Spleen (tissue), 11 donors: ENCODE measurements at regions not wholly inside any gene's neighbourhood (a gene's known extent, or its start where the extent isn't known, plus 50 kb on each side); places are given as distances from the start of the nearest gene placed in this dataset.

Experiments
- DNase-seq: peaks from one replicate; pipeline ENCODE4 v3.0.0-alpha.2; 2020
- H3K27ac ChIP-seq, 8 donors: fragments of 200-600 bp; sonication (generic) in 7 of 8; 1 replicate in 4 of 8; 2 replicates in 4 of 8; pipeline versions ENCODE4 v1.5.0 to v1.8.0; 2016 to 2021; ENCODE audit warnings: inconsistent platforms in 4 of 8, mild to moderate bottlenecking in 4 of 8, moderate library complexity in 1 of 8
- H3K27me3 ChIP-seq, 7 donors: fragments of 200-600 bp; sonication (generic) in 6 of 7; replicated peaks in 1 of 7; 1 replicate in 4 of 7; 2 replicates in 3 of 7; pipeline versions ENCODE4 v1.5.0 to v1.8.0; 2016 to 2021; ENCODE audit warnings: inconsistent platforms in 3 of 7, mild to moderate bottlenecking in 1 of 7
- H3K36me3 ChIP-seq, 6 donors: fragments of 200-600 bp; sonication (generic) in 5 of 6; 1 replicate in 4 of 6; 2 replicates in 2 of 6; pipeline versions ENCODE4 v1.5.0 to v1.8.0; 2016 to 2021; ENCODE audit warnings: inconsistent platforms in 2 of 6
- H3K4me1 ChIP-seq, 6 donors: fragments of 200-600 bp; sonication (generic) in 5 of 6; 1 replicate in 3 of 6; 2 replicates in 3 of 6; pipeline versions ENCODE4 v1.5.0 to v1.8.0; 2016 to 2021; ENCODE audit warnings: inconsistent platforms in 3 of 6
- H3K4me3 ChIP-seq, 8 donors: fragments of 200-600 bp; sonication (generic) in 7 of 8; 1 replicate in 4 of 8; 2 replicates in 4 of 8; pipeline versions ENCODE4 v1.5.0 to v1.8.0; 2016 to 2021; ENCODE audit warnings: inconsistent platforms in 4 of 8, mild to moderate bottlenecking in 4 of 8, moderate library complexity in 2 of 8
- H3K9me3 ChIP-seq, 8 donors: fragments of 200-600 bp; sonication (generic) in 7 of 8; 1 replicate in 4 of 8; 2 replicates in 4 of 8; pipeline versions ENCODE4 v1.5.0 to v1.8.0; 2016 to 2021; ENCODE audit warnings: inconsistent platforms in 4 of 8
- POLR2A ChIP-seq, 3 donors: fragments of 450-650 bp; IDR thresholded peaks; one replicate each; pipeline ENCODE4 v1.5.1; 2017; ENCODE audit warnings: antibody characterized with exemption in 3 of 3, mild to moderate bottlenecking in 1 of 3
- POLR2AphosphoS5 ChIP-seq, 3 donors: sonication (generic); formaldehyde crosslinking; IDR thresholded peaks; one replicate each; pipeline ENCODE4 v1.5.1; 2017; ENCODE audit warnings: antibody characterized with exemption in 3 of 3
- WGBS, 5 donors: extraction: QIAGEN DNeasy Blood & Tissue Kit in 3 of 5; methylation state at CpG; one replicate each; pipeline versions ENCODE4 v1.1.5 to v1.1.7; 2013 to 2018; 5-methylcytosine and 5-hydroxymethylcytosine counted together
- intact Hi-C: fragments of 100-400 bp; cut with DNase I; formaldehyde crosslinking; loops from one replicate; pipeline ENCODE4 v1.15.0; 2023; ENCODE audit warnings: low total_unique reads
- TF ChIP-seq, protein P1 (sequence below), 11 experiments: fragments of 200-600 bp in 7 of 11; fragments of 450-650 bp in 4 of 11; sonication (generic) in 4 of 11; IDR thresholded peaks in 8 of 11; conservative IDR thresholded peaks in 3 of 11; 1 replicate in 7 of 11; 2 replicates in 4 of 11; pipeline versions ENCODE4 v1.4.0 to v1.8.0; 2016 to 2021; ENCODE audit warnings: antibody characterized with exemption in 11 of 11, inconsistent platforms in 4 of 11, mild to moderate bottlenecking in 1 of 11
- donor health status: healthy with polysubstance abuse.
- donor health status: DM: no; HTN: no; CAD: no; lungs with moderate emphysema.
- donor health status: DM: no; HTN: no; CAD: no.
- donor health status: Bipolar disorder and iron deficiency.
- donor health status: healthy.
- donor health status: DM: no; HTN: no; CAD: no.
- donor health status: DM: yes; HTN: yes; CAD: no.

DNA sequence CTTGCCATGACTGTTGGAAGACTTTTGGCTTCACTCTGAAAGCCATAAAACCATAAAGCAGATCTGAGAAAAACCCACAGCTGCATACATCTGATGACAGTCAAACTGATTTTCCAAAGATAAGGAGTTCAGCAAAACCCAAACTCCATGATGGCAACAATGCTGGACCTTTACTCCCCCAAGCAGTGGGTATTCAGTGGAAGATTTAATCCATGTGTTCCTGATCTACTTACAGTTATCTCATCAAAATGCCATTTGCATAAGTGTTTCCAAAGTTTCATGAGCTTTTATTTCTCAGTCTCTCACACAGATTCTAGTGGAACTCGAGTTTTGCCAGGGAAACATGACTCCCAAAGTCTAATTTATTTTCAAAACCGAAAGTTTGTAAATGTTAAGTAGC, 184.9 kb downstream of the ZC3H11B start:
- Histone ChIP-seq H3K4me1 (no peaks in the 10 kb centered on the region), H3K27me3 (no peaks in the 10 kb centered on the region), H3K27ac (no peak overlapping the region), H3K9me3 (no peaks in the 10 kb centered on the region), H3K4me3 (no peak overlapping the region), H3K36me3 (no peaks in the 10 kb centered on the region)
- intact Hi-C loops = no loop called here
- DNase-seq = no peak
- TF ChIP-seq, protein P1, sequence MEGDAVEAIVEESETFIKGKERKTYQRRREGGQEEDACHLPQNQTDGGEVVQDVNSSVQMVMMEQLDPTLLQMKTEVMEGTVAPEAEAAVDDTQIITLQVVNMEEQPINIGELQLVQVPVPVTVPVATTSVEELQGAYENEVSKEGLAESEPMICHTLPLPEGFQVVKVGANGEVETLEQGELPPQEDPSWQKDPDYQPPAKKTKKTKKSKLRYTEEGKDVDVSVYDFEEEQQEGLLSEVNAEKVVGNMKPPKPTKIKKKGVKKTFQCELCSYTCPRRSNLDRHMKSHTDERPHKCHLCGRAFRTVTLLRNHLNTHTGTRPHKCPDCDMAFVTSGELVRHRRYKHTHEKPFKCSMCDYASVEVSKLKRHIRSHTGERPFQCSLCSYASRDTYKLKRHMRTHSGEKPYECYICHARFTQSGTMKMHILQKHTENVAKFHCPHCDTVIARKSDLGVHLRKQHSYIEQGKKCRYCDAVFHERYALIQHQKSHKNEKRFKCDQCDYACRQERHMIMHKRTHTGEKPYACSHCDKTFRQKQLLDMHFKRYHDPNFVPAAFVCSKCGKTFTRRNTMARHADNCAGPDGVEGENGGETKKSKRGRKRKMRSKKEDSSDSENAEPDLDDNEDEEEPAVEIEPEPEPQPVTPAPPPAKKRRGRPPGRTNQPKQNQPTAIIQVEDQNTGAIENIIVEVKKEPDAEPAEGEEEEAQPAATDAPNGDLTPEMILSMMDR (IDR thresholded peaks at IDR 0.05 in 8 of 11, conservative IDR thresholded peaks at IDR 0.05 in 3 of 11) = no peak
- no peak for TF ChIP-seq POLR2AphosphoS5 (IDR thresholded peaks at IDR 0.05)
- no peak for TF ChIP-seq POLR2A (IDR thresholded peaks at IDR 0.05)
- 56 to 72% (median 68%) methylated on average over 2 of the region's 2 CpGs for WGBS, 5 donors

- no peaks in the 10 kb centered on the region for H3K36me3 ChIP-seq
- no peaks in the 10 kb centered on the region for H3K9me3 ChIP-seq
- no peak overlapping the region for H3K27ac ChIP-seq
- no peaks in the 10 kb centered on the region for H3K27me3 ChIP-seq
- no peak for DNase-seq
- TF ChIP-seq POLR2A (IDR thresholded peaks at IDR 0.05) (no peak), POLR2AphosphoS5 (IDR thresholded peaks at IDR 0.05) (no peak)
- TF ChIP-seq, protein P1 (IDR thresholded peaks at IDR 0.05 in 8 of 11, conservative IDR thresholded peaks at IDR 0.05 in 3 of 11) = no peak
- H3K4me1 ChIP-seq = no peaks in the 10 kb centered on the region
- no peak overlapping the region for H3K4me3 ChIP-seq
- intact Hi-C loops = no loop called here
Measured at GRCh38 chr1:219427403-219427802, 185.5 kb downstream of the ZC3H11B start.

GRCh38 chr1:219422811-219423598, 189.9 kb downstream of the ZC3H11B start:
- no peak for DNase-seq
- intact Hi-C loops = no loop called here
- H3K4me3 ChIP-seq = no peak overlapping the region
- no peak overlapping the region for H3K27ac ChIP-seq
- H3K4me1 ChIP-seq = no peaks in the 10 kb centered on the region
- 77 to 86% (median 83%) methylated on average over 4 of the region's 4 CpGs for WGBS, 5 donors
- no peaks in the 10 kb centered on the region for H3K27me3 ChIP-seq
- no peaks in the 10 kb centered on the region for H3K9me3 ChIP-seq
- H3K36me3 ChIP-seq = no peaks in the 10 kb centered on the region
- TF ChIP-seq, protein P1 (IDR thresholded peaks at IDR 0.05 in 8 of 11, conservative IDR thresholded peaks at IDR 0.05 in 3 of 11) = no peak
- TF ChIP-seq POLR2A (IDR thresholded peaks at IDR 0.05) (no peak), POLR2AphosphoS5 (IDR thresholded peaks at IDR 0.05) (no peak)

GRCh38 chr1:219420913-219421312, 192.0 kb downstream of the ZC3H11B start:
- no peak for DNase-seq
- intact Hi-C loops = no loop called here
- H3K4me1 ChIP-seq = no peaks in the 10 kb centered on the region
- H3K4me3 ChIP-seq = no peak overlapping the region
- no peaks in the 10 kb centered on the region for H3K27me3 ChIP-seq
- TF ChIP-seq POLR2AphosphoS5 (IDR thresholded peaks at IDR 0.05) = no peak
- TF ChIP-seq, protein P1 (IDR thresholded peaks at IDR 0.05 in 8 of 11, conservative IDR thresholded peaks at IDR 0.05 in 3 of 11) = no peak
- TF ChIP-seq POLR2A (IDR thresholded peaks at IDR 0.05) = no peak
- H3K9me3 ChIP-seq = no peaks in the 10 kb centered on the region
- H3K36me3 ChIP-seq = no peaks in the 10 kb centered on the region
- H3K27ac ChIP-seq = no peak overlapping the region
